ENCODE measurements at regions not wholly inside any gene's neighbourhood (a gene's known extent, or its start where the extent isn't known, plus 50 kb on each side); places are given as distances from the start of the nearest gene placed in this dataset.

DNA sequence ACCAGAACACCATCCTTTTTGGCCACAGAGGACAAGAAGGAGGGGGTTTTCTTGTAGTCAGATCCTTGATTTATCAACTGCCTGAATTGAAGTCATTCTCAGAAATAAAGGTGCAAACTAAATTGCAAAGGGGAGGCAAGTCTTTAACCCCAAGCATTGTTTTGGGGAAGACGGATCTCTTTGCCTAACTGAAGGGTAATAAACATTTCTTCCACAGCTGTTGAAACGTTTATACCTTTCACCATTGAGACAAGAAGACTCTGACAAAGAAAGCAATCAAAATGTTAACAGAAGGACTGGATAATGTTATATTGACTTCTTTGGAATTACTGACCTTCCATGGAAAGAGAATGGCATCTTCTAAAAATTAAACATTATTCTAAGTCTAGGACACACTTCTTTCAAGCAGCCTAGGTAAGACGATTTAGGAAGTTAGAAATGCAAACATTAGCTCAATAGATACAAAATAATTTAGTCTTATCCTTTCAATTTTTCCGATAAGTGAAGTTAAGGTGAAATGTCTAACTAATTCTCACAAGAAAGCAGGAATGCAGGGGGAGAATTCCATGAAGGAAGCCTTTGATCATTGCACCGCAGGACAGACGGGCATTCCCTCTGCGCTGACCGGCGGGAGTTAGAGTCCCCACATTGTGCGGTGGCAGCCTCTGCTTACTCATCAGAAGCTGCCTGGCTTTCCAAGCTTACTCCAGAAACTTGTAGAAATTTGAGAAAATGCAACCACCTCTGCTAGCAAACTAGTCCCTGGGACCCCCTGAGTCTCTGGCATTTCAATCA is 69.4 kb upstream of the COPS8 start:
- no peak for DNase-seq

DNA sequence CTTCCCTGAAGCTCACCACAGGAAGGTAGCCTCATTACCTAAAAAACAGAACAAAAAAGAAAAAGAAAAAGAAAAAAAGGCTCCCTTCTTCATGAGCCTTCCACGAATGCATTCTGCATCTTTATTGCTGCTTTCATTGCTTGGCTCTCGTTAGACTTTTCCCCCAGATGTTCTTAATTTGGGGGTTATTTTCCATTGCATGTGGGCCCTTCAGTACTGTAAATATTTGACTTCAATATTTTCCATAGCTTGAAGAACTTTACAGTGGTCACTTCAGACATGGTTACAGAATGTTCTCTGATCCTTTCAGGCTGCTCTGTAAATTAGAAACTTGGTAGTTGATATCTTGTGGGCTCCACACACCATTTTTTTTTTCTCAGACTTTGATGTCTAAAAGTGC is 65.6 kb upstream of the COPS8 start:
- no peak for DNase-seq

DNA sequence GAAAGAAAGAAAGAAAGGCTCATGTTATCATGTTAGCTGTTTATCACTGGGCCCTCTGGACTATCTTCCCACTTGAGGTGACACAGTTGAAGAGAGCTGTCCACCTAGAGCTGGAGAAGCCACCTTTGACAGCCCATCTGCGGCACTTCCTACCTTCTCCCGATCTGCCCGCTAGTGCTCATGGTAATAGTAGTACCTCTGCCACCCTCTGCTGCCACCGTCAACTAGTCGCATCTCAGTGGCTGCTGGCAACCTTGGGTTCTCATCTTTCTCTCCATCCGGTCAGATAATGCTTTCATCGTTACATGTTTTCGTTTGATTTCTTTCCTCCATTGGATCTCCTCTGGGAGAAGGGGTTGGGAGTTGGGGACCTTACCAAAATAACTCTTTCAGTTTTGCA is 63.2 kb upstream of the COPS8 start:
- DNase-seq: no peak

DNA sequence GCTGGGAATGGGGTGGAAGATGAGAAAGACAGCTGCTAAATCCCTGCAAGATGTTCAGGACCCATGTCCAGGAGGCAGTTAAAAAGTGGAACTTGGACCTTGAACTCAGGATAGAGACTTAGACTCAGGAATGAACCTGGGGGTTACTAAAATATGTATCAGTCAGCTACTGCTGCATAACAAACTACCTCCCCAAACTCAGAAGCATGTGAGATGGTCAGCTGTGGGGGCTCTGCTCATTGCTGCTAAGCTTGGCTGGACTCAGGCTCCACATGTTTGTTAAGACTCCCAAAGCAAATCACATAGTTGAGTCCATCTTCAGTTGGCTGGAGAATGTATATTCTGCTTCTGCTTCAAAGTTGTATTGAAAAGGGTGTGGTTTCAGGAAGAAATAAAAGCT is 61.4 kb upstream of the COPS8 start:
- no peak for DNase-seq

DNA sequence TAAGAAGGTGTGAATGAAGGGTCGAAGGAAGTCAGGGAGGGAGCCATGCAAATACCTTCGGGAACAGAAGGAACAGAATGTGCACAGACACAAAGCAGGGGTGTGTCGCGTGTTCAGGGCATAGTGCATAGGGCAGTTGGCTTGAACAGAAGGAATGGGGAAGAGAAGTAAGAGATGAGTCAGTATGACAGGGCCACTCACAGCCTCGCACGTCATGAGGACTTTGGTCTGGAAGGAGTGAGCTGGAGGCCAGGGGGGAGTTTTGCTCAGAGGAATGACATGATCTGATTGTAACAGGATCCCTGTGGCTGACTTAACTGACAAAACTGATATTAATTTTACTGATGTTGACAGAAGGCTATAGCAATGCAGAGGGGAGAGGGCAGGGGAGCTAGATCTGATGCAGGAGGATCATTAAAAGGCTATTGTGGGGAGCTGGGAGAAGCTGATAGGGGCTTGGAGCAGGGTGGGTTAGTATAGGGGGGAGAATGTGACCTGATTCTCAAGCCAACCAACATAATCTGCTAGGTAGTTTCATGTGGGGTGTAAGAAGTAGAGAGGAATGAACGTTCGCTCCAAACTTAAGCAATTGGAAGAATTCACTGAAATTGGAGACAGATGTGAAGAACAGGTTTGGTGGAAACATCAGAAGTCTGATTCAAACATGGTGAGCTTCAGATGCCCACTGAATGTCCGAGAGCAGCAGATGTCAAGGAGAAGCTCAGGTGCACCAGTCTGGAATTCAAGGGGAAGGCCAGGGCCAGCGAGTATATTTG is 60.4 kb upstream of the COPS8 start:
- no peak for DNase-seq

DNA sequence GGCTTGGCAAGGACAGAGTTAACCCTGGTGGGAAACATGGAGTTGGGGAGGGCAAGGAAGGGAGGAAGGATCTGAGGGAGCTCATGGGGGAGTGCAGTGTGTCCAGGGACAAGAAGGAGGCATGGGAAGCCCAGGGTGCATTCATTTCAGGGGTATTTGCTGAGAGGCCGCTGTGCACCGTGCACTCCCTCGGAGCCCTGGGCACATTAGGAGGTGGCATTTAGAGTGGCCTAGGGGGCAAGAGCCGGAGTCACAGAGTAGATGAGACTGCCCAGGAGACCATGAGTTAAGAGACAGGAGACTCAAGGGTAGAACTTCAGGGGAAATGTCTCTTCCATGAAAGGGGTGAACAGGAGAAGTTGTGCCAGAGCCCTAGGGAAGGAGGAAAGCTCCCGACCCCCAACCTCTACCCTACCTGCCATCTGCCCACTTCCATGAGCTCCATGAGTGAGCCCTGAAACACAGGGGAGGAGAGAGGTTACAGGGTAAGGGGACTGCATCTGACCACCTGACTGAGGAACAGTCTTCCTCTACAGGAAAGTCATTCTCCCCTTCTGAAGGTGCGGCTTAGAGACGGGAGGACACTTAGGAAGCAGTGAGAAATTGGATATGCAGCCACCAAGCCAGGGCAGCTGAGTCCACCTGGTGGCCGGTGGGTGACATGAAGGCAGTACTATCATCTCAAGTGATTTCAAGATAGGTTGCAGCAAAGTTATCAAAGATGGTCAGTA is 58.5 kb upstream of the COPS8 start:
- no peak for DNase-seq

DNA sequence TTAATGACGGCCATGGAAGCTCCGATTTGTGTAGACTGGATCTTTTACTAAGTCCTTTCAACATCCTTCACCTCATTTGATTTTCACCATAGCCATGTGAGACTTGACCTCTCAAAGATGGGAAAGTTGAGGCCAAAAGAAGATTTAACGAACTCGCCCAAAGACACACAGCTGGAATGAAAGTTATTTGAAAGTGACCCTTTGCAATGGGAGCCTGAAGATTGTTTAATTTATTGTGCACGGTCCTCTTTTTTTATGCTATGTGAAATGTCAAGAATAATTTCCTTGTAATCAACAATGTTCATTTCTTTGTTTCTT is 58.0 kb upstream of the COPS8 start:
- DNase-seq: no peak

DNA sequence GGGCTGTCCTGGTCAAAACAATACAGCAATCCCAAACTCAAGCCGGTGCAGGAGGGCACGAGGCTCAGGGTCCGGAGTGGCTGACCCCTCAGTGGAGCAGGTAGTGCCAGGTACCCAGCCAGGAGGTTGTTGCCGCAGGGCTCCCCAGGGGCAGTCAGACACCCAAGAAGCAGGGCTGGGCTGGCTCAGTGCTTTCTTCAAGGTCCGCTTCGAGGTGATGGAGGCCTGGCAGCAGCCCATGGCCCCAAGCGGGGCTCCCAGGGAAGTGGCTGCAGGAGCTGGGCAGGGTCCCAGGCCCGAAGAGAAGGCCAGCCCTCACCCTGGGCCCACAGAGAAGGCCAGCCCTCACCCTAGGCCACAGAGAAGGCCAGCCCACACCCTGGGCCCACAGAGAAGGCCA is 55.3 kb upstream of the COPS8 start:
- no peak for DNase-seq

DNA sequence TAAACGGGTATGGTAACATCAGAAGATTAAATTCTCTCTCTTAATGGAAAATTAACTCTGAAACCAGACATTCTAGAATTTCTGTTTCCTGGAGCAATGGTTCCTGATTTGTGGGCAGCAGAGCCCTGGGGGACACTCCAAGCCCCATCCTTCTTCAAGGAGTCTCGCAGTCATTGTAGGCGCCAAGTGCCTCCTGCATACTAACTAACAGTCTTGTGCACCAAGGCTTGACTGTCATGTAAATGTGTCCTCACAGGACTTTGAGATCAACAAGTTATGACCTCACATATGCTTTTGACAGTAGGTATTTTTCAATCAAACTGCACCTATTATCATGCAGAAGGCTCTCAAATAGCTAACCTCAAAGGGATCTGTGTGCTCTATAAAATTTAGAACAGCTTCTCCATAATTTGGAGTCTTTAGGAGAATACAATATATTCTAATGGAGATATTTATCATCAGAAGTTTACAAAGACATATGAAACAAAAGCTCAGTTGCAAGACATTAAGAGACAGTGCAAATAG is 52.1 kb upstream of the COPS8 start:
- no peak for DNase-seq

DNA sequence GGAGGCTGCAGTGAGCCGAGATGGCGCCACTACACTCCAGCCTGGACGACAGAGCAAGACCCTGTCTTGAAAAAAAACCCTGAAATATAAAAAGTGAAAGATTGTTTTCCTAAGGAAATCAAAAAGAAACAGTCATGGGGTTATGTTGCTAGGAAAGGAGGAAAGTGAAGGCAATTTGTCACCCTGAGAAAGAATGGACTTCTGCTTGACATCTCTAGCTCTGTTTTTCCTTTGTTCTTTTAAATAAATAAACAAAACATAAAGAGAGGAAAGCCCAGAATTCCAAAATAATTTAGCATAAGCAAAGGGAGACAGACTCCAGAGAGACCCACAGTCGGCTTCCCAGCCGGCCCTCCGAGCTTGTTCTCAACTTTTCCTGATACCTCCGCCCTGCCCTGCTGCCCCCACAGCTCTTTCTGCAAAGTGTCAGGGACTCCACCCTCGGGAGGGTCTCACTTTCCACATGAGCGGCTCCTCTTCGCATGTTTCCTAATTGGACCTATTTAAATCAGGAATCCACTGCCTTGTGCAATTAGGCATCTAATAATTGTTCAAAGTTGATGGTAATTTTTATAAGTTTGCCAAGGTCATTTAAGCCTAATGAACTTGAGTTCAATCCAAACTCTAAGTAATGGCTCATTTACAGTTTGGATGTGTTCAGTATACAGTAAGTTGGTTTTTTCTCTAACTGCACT is 49.8 kb upstream of the COPS8 start:
- no peak for DNase-seq
